ENCODE measurements at regions not wholly inside any gene's neighbourhood (a gene's known extent, or its start where the extent isn't known, plus 50 kb on each side); places are given as distances from the start of the nearest gene placed in this dataset.

GRCh38 chr22:49586873-49587272, 240.8 kb downstream of the BRD1 start:
- no peak for DNase-seq (ENCODE audit: low read depth)

- DNase-seq (ENCODE audit: low read depth), result no peak
Measured at GRCh38 chr22:49586244-49586748, 241.4 kb downstream of the BRD1 start.

GRCh38 chr22:49585461-49586243, 242.0 kb downstream of the BRD1 start:
- DNase-seq (ENCODE audit: low read depth), result no peak

GRCh38 chr22:49583886-49584505, 243.7 kb downstream of the BRD1 start:
- no peak for DNase-seq (ENCODE audit: low read depth)

GRCh38 chr22:49583341-49583740, 244.3 kb downstream of the BRD1 start:
- DNase-seq (ENCODE audit: low read depth), result no peak

- no peak for DNase-seq (ENCODE audit: low read depth)
Measured at GRCh38 chr22:49582678-49583077, 245.0 kb downstream of the BRD1 start.

- no peak for DNase-seq (ENCODE audit: low read depth)
Measured at GRCh38 chr22:49582181-49582580, 245.5 kb downstream of the BRD1 start.

GRCh38 chr22:49580024-49580423, 247.6 kb downstream of the BRD1 start:
- DNase-seq (ENCODE audit: low read depth), result no peak

GRCh38 chr22:49577168-49578060, 250.3 kb downstream of the BRD1 start:
- DNase-seq (ENCODE audit: low read depth), result no peak

- DNase-seq (ENCODE audit: low read depth), result no peak
Measured at GRCh38 chr22:49576241-49577141, 251.2 kb downstream of the BRD1 start.

- DNase-seq (ENCODE audit: low read depth), result no peak
Measured at GRCh38 chr22:49575703-49576081, 252.0 kb downstream of the BRD1 start.

- DNase-seq (ENCODE audit: low read depth), result no peak
Measured at GRCh38 chr22:49574881-49575702, 252.6 kb downstream of the BRD1 start.

- DNase-seq (ENCODE audit: low read depth), result no peak
Measured at GRCh38 chr22:49574205-49574880, 253.3 kb downstream of the BRD1 start.

GRCh38 chr22:49573109-49573765, 254.4 kb downstream of the BRD1 start:
- no peak for DNase-seq (ENCODE audit: low read depth)

GRCh38 chr22:49571326-49571725, 256.3 kb downstream of the BRD1 start:
- DNase-seq (ENCODE audit: low read depth), result no peak

GRCh38 chr22:49570032-49570848, 257.4 kb downstream of the BRD1 start:
- DNase-seq (ENCODE audit: low read depth), result no peak

GRCh38 chr22:49569286-49570031, 258.2 kb downstream of the BRD1 start:
- no peak for DNase-seq (ENCODE audit: low read depth)

- no peak for DNase-seq (ENCODE audit: low read depth)
Measured at GRCh38 chr22:49568751-49569285, 258.9 kb downstream of the BRD1 start.

Measured in GM04503 (cell line).